NCI-H1092 treated with DMSO at 0.1 percent for 48 hours (cell line): ENCODE measurements at regions not wholly inside any gene's neighbourhood (a gene's known extent, or its start where the extent isn't known, plus 50 kb on each side); places are given as distances from the start of the nearest gene placed in this dataset.
"Not testable (repeated sequence)": the region's sequence is repeated elsewhere in the genome, so short reads cannot be mapped to it uniquely, and the experiment has no call there.

Experiments used
- DNase-seq: peaks from one replicate; lab custom pipeline; 2025; lab: John Stamatoyannopoulos, UW

- no peak for DNase-seq
Measured at GRCh38 chr15:37416103-37416502, 315.8 kb upstream of the MEIS2 start.

- DNase-seq, result no peak
Measured at GRCh38 chr15:37425541-37425940, 325.2 kb upstream of the MEIS2 start.

- not testable (repeated sequence) for DNase-seq
Measured at GRCh38 chr15:37427393-37427792, 327.0 kb upstream of the MEIS2 start.

DNA sequence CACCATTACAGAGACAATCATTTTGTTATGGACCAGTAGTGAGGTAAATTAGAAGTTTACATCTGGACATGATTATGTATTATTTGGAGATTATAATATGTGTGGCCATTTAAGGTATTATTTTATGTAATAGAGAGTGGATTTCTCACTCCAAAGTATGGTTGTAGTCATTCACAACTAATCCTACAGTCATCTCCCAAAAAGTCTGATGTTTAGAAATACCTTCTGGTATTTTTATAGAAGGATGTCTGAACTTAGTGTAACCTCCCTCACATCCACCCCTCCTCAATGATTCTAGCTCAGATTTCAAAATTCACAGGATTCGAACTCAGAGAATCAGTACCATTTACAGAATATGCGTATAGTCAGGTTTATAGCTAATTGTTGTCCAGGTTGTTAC, 346.6 kb upstream of the MEIS2 start:
- no peak for DNase-seq

- no peak for DNase-seq
Measured at GRCh38 chr15:37452498-37452897, 352.1 kb upstream of the MEIS2 start.

- no peak for DNase-seq
Measured at GRCh38 chr15:37480482-37480881, 380.1 kb upstream of the MEIS2 start.

- no peak for DNase-seq
Measured at GRCh38 chr15:37481126-37481525, 380.8 kb upstream of the MEIS2 start.

DNA sequence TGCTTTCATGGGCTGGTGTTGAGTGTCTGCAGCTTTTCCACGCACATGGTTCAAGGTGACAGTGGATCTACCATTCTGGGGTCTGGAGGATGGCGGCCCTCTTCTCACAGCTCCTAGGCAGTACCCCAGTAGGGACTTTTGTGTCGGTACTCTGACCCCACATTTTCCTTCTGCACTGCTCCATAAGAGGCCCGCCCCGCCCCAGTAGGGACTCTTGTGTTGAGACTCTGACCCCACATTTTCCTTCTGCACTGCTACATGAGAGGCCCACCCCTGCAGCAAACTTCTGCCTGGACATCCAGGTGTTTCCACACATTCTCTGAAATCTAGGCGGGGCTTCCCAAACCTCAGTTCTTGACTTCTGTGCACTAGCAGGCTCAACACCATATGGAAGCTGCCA, 383.4 kb upstream of the MEIS2 start:
- DNase-seq, result no peak

DNA sequence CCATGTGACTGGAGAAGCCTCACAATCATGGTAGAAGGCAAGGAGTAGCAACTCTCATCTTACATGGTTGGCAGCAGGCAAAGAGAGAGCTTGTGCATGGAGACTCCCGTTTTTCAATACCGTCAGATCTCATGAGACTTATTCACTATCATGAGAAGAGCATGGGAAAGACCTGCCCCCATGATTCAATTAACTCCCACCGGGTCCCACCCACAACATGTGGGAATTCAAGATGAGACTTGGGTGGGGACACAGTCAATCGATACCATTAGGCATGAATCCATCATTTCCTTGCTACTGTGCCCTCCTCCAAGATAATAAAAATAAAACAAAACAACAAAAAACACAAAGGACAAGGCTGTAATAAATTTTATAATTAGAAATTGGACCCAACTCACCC, 384.7 kb upstream of the MEIS2 start:
- DNase-seq, result no peak

DNA sequence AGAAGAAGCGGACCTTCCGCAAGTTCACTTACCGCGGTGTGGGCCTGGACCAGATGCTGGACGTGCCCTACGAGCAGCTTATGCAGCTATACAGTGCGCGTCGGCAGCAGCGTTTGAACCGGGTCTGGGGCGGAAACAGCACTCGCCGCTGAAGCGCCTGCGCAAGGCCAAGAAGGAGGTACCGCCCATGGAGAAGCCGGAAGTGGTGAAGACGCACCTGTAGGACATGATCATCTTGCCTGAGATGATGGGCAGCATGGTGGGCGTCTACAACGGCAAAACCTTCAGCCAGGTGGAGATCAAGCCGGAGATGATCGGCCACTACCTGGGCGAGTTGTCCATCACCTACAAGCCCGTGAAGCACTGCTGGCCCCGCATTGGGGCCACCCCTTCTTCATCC, 390.4 kb upstream of the MEIS2 start:
- DNase-seq, result no peak

GRCh38 chr15:37516621-37517020, 416.3 kb upstream of the MEIS2 start:
- no peak for DNase-seq

- no peak for DNase-seq
Measured at GRCh38 chr15:37517191-37517895, 417.0 kb upstream of the MEIS2 start.

- no peak for DNase-seq
Measured at GRCh38 chr15:37518436-37518835, 416.0 kb upstream of the TMCO5A start.

GRCh38 chr15:37520026-37520425, 414.4 kb upstream of the TMCO5A start:
- DNase-seq, result no peak

GRCh38 chr15:37520882-37521281, 413.6 kb upstream of the TMCO5A start:
- DNase-seq, result no peak

DNA sequence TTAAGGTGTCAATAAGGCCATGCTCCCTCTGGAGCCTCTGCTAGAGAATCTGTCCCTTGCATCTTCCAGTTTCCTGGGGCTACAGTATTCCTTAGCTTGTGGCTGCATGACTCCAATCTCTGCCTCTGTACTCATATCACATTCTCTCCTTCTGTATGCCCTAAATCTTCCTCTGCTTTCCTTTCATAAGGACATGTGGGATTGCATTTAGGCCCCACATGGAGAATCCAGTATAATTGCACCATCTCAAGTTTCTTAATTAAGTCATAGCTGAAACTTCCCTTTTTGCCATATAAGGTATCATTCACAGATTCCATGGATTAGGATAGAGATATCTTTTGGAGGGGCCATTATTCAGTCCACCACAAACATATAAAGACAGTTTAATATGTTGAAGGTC, 409.8 kb upstream of the TMCO5A start:
- DNase-seq, result no peak

- no peak for DNase-seq
Measured at GRCh38 chr15:37528432-37528831, 406.0 kb upstream of the TMCO5A start.

GRCh38 chr15:37536967-37537605, 397.4 kb upstream of the TMCO5A start:
- no peak for DNase-seq

DNA sequence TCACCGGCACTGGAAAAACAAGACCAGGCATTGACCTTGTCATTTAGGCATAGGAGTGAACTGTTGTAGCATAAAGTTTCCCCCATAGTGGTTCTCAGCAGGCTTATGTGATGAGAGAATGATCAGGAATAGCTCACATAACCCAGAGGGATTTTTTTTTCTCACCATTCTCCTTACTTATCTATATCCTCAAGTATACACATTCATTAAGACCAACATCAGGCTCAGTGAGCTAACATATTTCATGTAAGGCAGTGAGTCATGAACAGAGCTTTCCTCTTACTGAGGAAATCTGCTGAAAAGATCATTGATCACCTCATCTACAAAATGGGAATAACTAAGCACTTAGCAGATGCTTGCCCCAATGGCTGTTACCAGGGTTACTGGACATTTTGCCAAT, 396.6 kb upstream of the TMCO5A start:
- no peak for DNase-seq

- no peak for DNase-seq
Measured at GRCh38 chr15:37548116-37548515, 386.3 kb upstream of the TMCO5A start.

DNA sequence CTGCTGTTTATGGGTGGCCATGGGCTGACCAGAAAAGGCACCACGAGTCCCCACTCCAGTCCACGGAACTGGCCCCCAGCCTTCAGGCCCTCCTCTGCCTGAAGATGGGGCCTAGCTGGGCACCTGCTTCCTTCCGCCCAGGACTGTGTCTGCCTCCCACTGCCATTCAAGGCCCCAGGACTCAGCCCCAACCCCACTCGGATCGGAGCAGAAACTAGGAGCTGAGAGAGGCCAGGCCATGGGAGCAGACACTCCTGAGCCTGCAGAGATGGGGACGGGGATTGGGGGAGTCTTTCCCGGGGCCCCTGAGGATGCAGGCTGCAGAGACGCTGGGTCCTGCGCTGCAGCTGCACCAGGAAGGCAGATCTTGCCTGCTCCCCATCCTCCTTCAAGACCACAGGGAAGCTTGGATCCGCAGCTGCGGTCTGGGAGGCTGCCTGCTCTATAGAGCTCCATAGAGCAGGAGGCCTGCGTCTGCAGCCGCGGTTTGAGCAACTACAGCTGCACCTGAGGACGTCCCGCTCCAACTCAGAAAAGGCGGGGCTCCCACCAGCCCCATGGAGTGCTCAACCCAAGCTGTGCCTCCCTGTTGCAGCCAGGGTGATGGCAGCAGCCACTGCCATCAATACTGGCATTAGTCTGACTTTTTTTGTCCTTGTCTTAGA, 383.9 kb upstream of the TMCO5A start:
- no peak for DNase-seq

GRCh38 chr15:37572401-37572800, 362.0 kb upstream of the TMCO5A start:
- no peak for DNase-seq

DNA sequence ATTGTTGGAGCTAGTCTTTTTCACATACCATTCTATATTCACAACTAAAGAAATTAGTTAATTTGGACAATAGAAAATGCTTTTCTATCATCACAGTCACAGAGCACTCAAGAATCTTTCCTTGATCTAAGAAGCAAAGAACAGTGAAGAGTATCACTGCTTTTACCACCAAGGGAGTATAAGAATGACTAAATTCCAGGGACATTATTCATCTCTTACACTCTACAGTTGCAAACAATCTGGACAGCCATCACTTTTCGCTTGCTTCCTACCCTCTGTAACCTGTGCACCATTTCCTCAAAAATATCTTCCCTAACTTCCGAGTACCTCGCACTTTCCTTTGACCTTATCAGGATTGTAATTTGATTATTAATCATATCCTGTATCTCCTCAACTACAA, 359.5 kb upstream of the TMCO5A start:
- DNase-seq, result no peak
